ENCODE measurements at regions not wholly inside any gene's neighbourhood (a gene's known extent, or its start where the extent isn't known, plus 50 kb on each side); places are given as distances from the start of the nearest gene placed in this dataset.

DNA sequence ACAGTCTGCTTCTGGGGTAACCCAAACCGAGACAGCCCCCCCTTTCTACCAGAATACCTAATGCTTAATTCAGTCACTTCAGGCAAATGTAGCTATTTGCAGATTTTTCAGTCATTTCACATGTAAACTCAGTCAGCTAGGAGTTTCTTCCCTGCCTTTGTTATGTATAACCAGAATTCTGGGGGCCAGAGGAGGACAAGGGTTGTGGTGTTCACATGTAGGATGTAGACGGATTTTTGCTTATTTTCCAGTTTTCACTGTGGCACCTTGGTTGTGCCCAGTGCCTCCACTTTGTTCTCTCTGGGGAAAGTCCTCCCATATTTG lies 51.1 kb downstream of the PROKR2 start:
- DNase-seq (no peak), ATAC-seq (ENCODE audit: poor library complexity) (no peak)
- Mint-ChIP-seq H3K36me3 (ENCODE audit: low read depth) (no peaks in the 10 kb centered on the region), H3K27ac (no peak overlapping the region), H3K27me3 (peaks cover 56% of the 10 kb centered on the region), H3K4me3 (no peak overlapping the region), H3K4me1 (ENCODE audit: low read depth) (no peaks in the 10 kb centered on the region), H3K9me3 (no peaks in the 10 kb centered on the region)
- no peak overlapping the region for H3K4me3 ChIP-seq (ENCODE audit: low read length)
- ChIA-PET POLR2A (no interaction called here), CTCF (no interaction called here)
- no peaks in the 10 kb centered on the region for H3K36me3 ChIP-seq (ENCODE audit: insufficient read depth, low read length)
- no peaks in the 10 kb centered on the region for H3K27me3 ChIP-seq (ENCODE audit: control insufficient read depth in 1 of 2, insufficient read depth in 2 of 2, low read length in 2 of 2)
- TF ChIP-seq, protein P1, sequence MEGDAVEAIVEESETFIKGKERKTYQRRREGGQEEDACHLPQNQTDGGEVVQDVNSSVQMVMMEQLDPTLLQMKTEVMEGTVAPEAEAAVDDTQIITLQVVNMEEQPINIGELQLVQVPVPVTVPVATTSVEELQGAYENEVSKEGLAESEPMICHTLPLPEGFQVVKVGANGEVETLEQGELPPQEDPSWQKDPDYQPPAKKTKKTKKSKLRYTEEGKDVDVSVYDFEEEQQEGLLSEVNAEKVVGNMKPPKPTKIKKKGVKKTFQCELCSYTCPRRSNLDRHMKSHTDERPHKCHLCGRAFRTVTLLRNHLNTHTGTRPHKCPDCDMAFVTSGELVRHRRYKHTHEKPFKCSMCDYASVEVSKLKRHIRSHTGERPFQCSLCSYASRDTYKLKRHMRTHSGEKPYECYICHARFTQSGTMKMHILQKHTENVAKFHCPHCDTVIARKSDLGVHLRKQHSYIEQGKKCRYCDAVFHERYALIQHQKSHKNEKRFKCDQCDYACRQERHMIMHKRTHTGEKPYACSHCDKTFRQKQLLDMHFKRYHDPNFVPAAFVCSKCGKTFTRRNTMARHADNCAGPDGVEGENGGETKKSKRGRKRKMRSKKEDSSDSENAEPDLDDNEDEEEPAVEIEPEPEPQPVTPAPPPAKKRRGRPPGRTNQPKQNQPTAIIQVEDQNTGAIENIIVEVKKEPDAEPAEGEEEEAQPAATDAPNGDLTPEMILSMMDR (IDR thresholded peaks at IDR 0.05) = no peak
- intact Hi-C loops (cut with DNase I, micrococcal nuclease) = no loop called here
- no peaks in the 10 kb centered on the region for H3K9me3 ChIP-seq (ENCODE audit: control insufficient read depth in 1 of 2, insufficient read depth in 1 of 2, low read length in 2 of 2)
- H3K27ac ChIP-seq (ENCODE audit: low read depth in 1 of 2, low read length in 2 of 2) = no peak overlapping the region
- peaks cover 3% of the 10 kb centered on the region for H3K4me1 ChIP-seq (ENCODE audit: insufficient read depth, low read length)

DNA sequence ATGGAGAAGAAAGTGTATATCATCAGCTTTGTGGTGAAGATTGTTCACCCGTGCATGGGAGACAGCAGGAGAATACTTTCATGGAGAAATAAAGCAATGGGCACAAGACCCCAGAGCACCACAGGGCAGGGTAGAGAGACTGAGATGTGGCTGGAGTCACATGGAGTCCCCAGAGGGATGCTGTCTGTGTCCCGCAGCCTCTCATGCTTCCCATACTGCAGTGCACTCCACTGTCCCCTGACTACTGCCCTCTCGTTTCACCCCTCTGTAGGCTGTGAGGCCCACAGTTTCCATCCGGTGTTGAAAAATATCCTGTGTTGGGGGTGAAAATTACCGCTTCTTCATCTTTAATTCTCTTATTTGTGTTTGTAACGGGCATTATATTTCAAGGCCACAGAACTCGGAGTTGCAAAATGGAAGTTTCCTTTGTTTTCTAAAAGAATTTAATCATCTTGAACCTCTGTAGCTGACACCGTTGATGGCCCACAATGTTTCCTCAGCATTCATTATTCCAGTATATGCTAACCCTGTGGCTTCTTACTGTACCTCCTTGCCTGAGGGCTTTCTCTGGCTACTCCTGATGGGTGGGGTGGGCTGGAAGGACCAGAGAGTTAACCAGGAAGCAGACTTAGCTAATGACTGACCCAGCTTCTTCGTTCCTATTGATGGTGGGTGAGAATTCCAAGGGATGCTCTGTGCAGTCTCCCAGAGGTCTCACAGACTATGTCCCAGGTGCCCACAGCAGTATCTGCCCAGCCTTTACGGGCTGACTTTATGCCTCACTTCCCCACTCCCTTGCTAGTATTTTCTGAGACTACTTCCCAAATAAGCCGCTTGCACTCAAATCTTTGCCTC lies 51.7 kb downstream of the PROKR2 start:
- H3K27ac ChIP-seq (ENCODE audit: low read depth in 1 of 2, low read length in 2 of 2) = no peak overlapping the region
- intact Hi-C loops (cut with DNase I, micrococcal nuclease) = no loop called here

DNA sequence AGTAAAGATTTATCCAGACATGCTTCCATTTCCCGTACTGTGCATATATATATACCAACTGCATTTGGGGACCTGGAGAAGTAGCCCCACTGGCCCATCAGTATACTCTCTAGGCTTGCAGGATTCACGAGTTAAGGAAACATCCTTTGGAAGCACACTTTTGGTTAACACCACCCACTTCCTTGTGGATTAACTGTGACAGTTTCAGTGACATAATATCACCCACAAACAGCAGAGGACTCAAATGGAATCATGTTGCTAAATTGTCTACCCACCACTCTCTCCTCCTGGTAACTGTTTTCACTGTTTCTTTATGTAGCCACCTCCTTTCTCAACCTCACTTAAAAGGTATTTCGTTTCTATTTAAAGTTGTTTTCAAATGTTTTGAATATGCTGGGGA lies 55.0 kb downstream of the PROKR2 start:
- ChIA-PET CTCF (no interaction called here), POLR2A (no interaction called here)
- H3K27me3 Mint-ChIP-seq = peaks cover 51% of the 10 kb centered on the region
- Histone ChIP-seq H3K4me3 (ENCODE audit: low read length) (no peak overlapping the region), H3K27me3 (ENCODE audit: control insufficient read depth in 1 of 2, insufficient read depth in 2 of 2, low read length in 2 of 2) (no peaks in the 10 kb centered on the region), H3K27ac (ENCODE audit: low read depth in 1 of 2, low read length in 2 of 2) (no peak overlapping the region), H3K4me1 (ENCODE audit: insufficient read depth, low read length) (no peaks in the 10 kb centered on the region), H3K9me3 (ENCODE audit: control insufficient read depth in 1 of 2, insufficient read depth in 1 of 2, low read length in 2 of 2) (no peaks in the 10 kb centered on the region), H3K36me3 (ENCODE audit: insufficient read depth, low read length) (no peaks in the 10 kb centered on the region)
- no peak for DNase-seq
- no peak overlapping the region for H3K4me3 Mint-ChIP-seq
- TF ChIP-seq, protein P1 (IDR thresholded peaks at IDR 0.05) = no peak
- no peaks in the 10 kb centered on the region for H3K4me1 Mint-ChIP-seq (ENCODE audit: low read depth)
- no peaks in the 10 kb centered on the region for H3K36me3 Mint-ChIP-seq (ENCODE audit: low read depth)
- no peaks in the 10 kb centered on the region for H3K9me3 Mint-ChIP-seq
- no peak for ATAC-seq (ENCODE audit: poor library complexity)
- intact Hi-C loops (cut with DNase I, micrococcal nuclease) = no loop called here
- no peak overlapping the region for H3K27ac Mint-ChIP-seq

More for the DNA sequence above, 51.7 kb downstream of the PROKR2 start:
- H3K27ac Mint-ChIP-seq = no peak overlapping the region
- DNase-seq (no peak), ATAC-seq (ENCODE audit: poor library complexity) (no peak)
- Histone ChIP-seq H3K9me3 (ENCODE audit: control insufficient read depth in 1 of 2, insufficient read depth in 1 of 2, low read length in 2 of 2) (no peaks in the 10 kb centered on the region), H3K4me3 (ENCODE audit: low read length) (no peak overlapping the region), H3K4me1 (ENCODE audit: insufficient read depth, low read length) (peaks cover 3% of the 10 kb centered on the region), H3K27me3 (ENCODE audit: control insufficient read depth in 1 of 2, insufficient read depth in 2 of 2, low read length in 2 of 2) (no peaks in the 10 kb centered on the region), H3K36me3 (ENCODE audit: insufficient read depth, low read length) (no peaks in the 10 kb centered on the region)
- H3K36me3 Mint-ChIP-seq (ENCODE audit: low read depth) = no peaks in the 10 kb centered on the region
- no peaks in the 10 kb centered on the region for H3K4me1 Mint-ChIP-seq (ENCODE audit: low read depth)
- ChIA-PET CTCF (no interaction called here), POLR2A (no interaction called here)
- H3K4me3 Mint-ChIP-seq = no peak overlapping the region
- TF ChIP-seq, protein P1 (IDR thresholded peaks at IDR 0.05) = no peak
- no peaks in the 10 kb centered on the region for H3K9me3 Mint-ChIP-seq
- peaks cover 50% of the 10 kb centered on the region for H3K27me3 Mint-ChIP-seq
